Thoracic aorta (tissue), 2 donors: ENCODE measurements at regions not wholly inside any gene's neighbourhood (a gene's known extent, or its start where the extent isn't known, plus 50 kb on each side); places are given as distances from the start of the nearest gene placed in this dataset.

Source experiments
- ATAC-seq: fragments of 150-250 bp; one replicate; pipeline ENCODE4 v1.8.0; 2017; ENCODE audit warnings: low read depth; ENCODE audit not compliant: insufficient number of reproducible peaks, low FRiP score
- DNase-seq: peaks from one replicate; pipeline ENCODE4 v3.0.0-alpha.2; 2020; ENCODE audit warnings: low spot score
- H3K27ac ChIP-seq, 2 donors: fragments of 200-600 bp; sonication (generic); 1 replicate in 1 of 2; 2 replicates in 1 of 2; pipeline ENCODE4 v1.5.1; 2016; ENCODE audit warnings: mild to moderate bottlenecking in 2 of 2, moderate library complexity in 2 of 2
- H3K27me3 ChIP-seq: fragments of 200-600 bp; sonication (generic); replicated peaks from 2 replicates; pipeline ENCODE4 v1.6.0; 2016; ENCODE audit warnings: mild to moderate bottlenecking; ENCODE audit not compliant: insufficient read depth
- H3K36me3 ChIP-seq: fragments of 200-600 bp; sonication (generic); one replicate; pipeline ENCODE4 v1.5.1; 2016
- H3K4me1 ChIP-seq, 2 donors: fragments of 200-600 bp; sonication (generic); 1 replicate in 1 of 2; 2 replicates in 1 of 2; pipeline versions ENCODE4 v1.5.1 to v1.6.0; 2016; ENCODE audit warnings: low read depth in 2 of 2, mild to moderate bottlenecking in 1 of 2; ENCODE audit not compliant: control insufficient read depth in 1 of 2
- H3K4me3 ChIP-seq: fragments of 200-600 bp; sonication (generic); 2 replicates; pipeline ENCODE4 v1.5.1; 2016; ENCODE audit warnings: mild to moderate bottlenecking
- H3K9me3 ChIP-seq: fragments of 200-600 bp; sonication (generic); 2 replicates; pipeline ENCODE4 v1.5.1; 2016
- CTCF ChIP-seq: fragments of 200-600 bp; sonication (generic); IDR thresholded peaks from one replicate; pipeline ENCODE4 v1.5.1; 2019; ENCODE audit warnings: antibody characterized with exemption

DNA sequence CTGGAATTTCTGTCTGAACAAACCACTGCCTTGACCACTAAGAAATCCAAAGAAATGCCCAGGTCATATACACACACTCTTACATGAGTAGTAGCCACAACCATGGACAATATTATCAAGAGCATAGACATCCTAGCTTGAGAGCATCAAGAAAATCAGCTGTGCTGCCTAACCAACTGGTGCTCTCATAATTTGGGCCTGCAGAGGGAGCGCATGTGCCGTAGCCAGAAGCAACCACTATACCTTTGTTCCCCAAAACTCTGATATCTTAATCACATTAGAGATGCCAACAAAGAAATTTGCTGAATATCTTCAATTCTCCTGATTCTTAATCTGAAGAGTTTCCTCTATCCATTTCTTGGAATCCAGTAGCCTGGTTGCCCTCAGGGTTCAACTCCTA is 163.6 kb downstream of the ZNF674 start:
- ATAC-seq (no peak), DNase-seq (no peak)
- TF ChIP-seq CTCF = no peak
- Histone ChIP-seq H3K27me3 (no peaks in the 10 kb centered on the region), H3K9me3 (no peaks in the 10 kb centered on the region), H3K4me3 (no peak overlapping the region), H3K4me1 (no peaks in the 10 kb centered on the region), H3K36me3 (no peaks in the 10 kb centered on the region), H3K27ac (no peak overlapping the region)

- ATAC-seq (no peak), DNase-seq (no peak)
- Histone ChIP-seq H3K36me3 (no peaks in the 10 kb centered on the region), H3K27me3 (no peaks in the 10 kb centered on the region), H3K4me1 (no peaks in the 10 kb centered on the region), H3K9me3 (no peaks in the 10 kb centered on the region), H3K4me3 (no peak overlapping the region), H3K27ac (no peak overlapping the region)
- no peak for TF ChIP-seq CTCF
Measured at GRCh38 chrX:46380148-46380752, 165.0 kb downstream of the ZNF674 start.

GRCh38 chrX:46376246-46376885 is 168.9 kb downstream of the ZNF674 start:
- peak; percentile 30 for TF ChIP-seq CTCF
- H3K36me3 ChIP-seq = no peaks in the 10 kb centered on the region
- no peak overlapping the region for H3K4me3 ChIP-seq
- no peaks in the 10 kb centered on the region for H3K4me1 ChIP-seq
- H3K27ac ChIP-seq = no peak overlapping the region
- no peak for ATAC-seq
- no peaks in the 10 kb centered on the region for H3K27me3 ChIP-seq
- no peaks in the 10 kb centered on the region for H3K9me3 ChIP-seq
- DNase-seq = no peak

- no peaks in the 10 kb centered on the region for H3K36me3 ChIP-seq
- H3K4me1 ChIP-seq = no peaks in the 10 kb centered on the region
- no peak for TF ChIP-seq CTCF
- no peak overlapping the region for H3K4me3 ChIP-seq
- DNase-seq (no peak), ATAC-seq (no peak)
- H3K9me3 ChIP-seq = no peaks in the 10 kb centered on the region
- H3K27me3 ChIP-seq = no peaks in the 10 kb centered on the region
- H3K27ac ChIP-seq = no peak overlapping the region
Measured at GRCh38 chrX:46375831-46376230, 169.4 kb downstream of the ZNF674 start.

- ATAC-seq (no peak), DNase-seq (no peak)
- Histone ChIP-seq H3K4me3 (no peak overlapping the region), H3K4me1 (no peaks in the 10 kb centered on the region), H3K27ac (no peak overlapping the region), H3K27me3 (no peaks in the 10 kb centered on the region), H3K9me3 (no peaks in the 10 kb centered on the region), H3K36me3 (no peaks in the 10 kb centered on the region)
- no peak for TF ChIP-seq CTCF
Measured at GRCh38 chrX:46374371-46374770, 170.8 kb downstream of the ZNF674 start.
